A673 (cell line): ENCODE measurements at regions not wholly inside any gene's neighbourhood (a gene's known extent, or its start where the extent isn't known, plus 50 kb on each side); places are given as distances from the start of the nearest gene placed in this dataset.
"Not testable (repeated sequence)": the region's sequence is repeated elsewhere in the genome, so short reads cannot be mapped to it uniquely, and the experiment has no call there.

Experiments
- EZH2 ChIP-seq: fragments of 200-600 bp; sonication (generic); IDR thresholded peaks from 2 replicates; pipeline ENCODE4 v1.6.1; 2017; ENCODE audit warnings: borderline replicate concordance, low read depth, mild to moderate bottlenecking, mixed read lengths, antibody characterized with exemption, low read length; ENCODE audit not compliant: poor library complexity, severe bottlenecking
- TF ChIP-seq, protein P1 (sequence below): fragments of 300-800, 200-600 bp; sonication (generic); conservative IDR thresholded peaks from 2 replicates; pipeline ENCODE4 v1.5.1; 2017; ENCODE audit warnings: low read depth, mild to moderate bottlenecking, antibody characterized with exemption, low read length, moderate library complexity, mixed read lengths

DNA sequence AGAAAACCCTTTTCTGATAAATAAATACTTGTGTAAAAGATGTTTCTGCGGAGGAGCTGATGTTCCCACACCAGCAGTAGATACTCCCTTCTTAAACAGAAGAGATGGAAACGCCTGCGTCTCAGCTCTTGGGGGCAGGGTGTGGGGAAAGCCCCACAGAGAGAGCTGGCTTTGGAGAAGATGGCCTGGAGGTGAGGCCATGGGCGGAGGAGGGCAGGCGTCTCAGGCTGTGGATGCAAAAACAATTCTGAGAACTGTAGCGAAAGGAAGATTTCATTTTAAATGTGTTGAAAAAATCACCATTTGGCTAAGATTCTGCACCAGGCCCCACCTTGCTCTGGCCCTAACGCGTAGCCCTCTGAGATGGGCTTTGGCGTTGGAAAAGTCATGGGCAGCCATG lies 201.0 kb downstream of the LAT start:
- TF ChIP-seq, protein P1, sequence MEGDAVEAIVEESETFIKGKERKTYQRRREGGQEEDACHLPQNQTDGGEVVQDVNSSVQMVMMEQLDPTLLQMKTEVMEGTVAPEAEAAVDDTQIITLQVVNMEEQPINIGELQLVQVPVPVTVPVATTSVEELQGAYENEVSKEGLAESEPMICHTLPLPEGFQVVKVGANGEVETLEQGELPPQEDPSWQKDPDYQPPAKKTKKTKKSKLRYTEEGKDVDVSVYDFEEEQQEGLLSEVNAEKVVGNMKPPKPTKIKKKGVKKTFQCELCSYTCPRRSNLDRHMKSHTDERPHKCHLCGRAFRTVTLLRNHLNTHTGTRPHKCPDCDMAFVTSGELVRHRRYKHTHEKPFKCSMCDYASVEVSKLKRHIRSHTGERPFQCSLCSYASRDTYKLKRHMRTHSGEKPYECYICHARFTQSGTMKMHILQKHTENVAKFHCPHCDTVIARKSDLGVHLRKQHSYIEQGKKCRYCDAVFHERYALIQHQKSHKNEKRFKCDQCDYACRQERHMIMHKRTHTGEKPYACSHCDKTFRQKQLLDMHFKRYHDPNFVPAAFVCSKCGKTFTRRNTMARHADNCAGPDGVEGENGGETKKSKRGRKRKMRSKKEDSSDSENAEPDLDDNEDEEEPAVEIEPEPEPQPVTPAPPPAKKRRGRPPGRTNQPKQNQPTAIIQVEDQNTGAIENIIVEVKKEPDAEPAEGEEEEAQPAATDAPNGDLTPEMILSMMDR = not testable (repeated sequence)
- TF ChIP-seq EZH2 = not testable (repeated sequence)
